ENCODE measurements at regions not wholly inside any gene's neighbourhood (a gene's known extent, or its start where the extent isn't known, plus 50 kb on each side); places are given as distances from the start of the nearest gene placed in this dataset.

- Histone ChIP-seq H3K27ac (ENCODE audit: insufficient read depth, low read length) (no peak overlapping the region), H3K36me3 (ENCODE audit: control insufficient read depth, insufficient read depth, low read length) (no peaks in the 10 kb centered on the region), H3K27me3 (ENCODE audit: control insufficient read depth, insufficient read depth, low read length) (no peaks in the 10 kb centered on the region), H3K4me3 (replicated peaks in 1 of 4; ENCODE audit: control extremely low read depth in 1 of 4, insufficient read depth in 1 of 4, low read depth in 3 of 4, low read length in 4 of 4) (no peak overlapping the region), H3K9ac (ENCODE audit: insufficient read depth, low read length) (no peak overlapping the region), H4K20me1 (ENCODE audit: control insufficient read depth, extremely low read depth, insufficient read depth, low read length) (no peaks in the 10 kb centered on the region), H3K4me1 (ENCODE audit: control insufficient read depth, extremely low read depth, insufficient read depth, low read length) (no peaks in the 10 kb centered on the region), H3K9me3 (ENCODE audit: control insufficient read depth, insufficient read depth, low read depth, low read length) (no peaks in the 10 kb centered on the region), H3K4me2 (ENCODE audit: extremely low read depth, insufficient read depth, low read length) (no peak overlapping the region), H2AFZ (ENCODE audit: low read length) (no peak overlapping the region), H3K79me2 (ENCODE audit: control insufficient read depth, insufficient read depth, low read length) (no peaks in the 10 kb centered on the region)
- DNase-seq (ENCODE audit: low read depth in 2 of 2) = no peak
- TF ChIP-seq, protein P1, sequence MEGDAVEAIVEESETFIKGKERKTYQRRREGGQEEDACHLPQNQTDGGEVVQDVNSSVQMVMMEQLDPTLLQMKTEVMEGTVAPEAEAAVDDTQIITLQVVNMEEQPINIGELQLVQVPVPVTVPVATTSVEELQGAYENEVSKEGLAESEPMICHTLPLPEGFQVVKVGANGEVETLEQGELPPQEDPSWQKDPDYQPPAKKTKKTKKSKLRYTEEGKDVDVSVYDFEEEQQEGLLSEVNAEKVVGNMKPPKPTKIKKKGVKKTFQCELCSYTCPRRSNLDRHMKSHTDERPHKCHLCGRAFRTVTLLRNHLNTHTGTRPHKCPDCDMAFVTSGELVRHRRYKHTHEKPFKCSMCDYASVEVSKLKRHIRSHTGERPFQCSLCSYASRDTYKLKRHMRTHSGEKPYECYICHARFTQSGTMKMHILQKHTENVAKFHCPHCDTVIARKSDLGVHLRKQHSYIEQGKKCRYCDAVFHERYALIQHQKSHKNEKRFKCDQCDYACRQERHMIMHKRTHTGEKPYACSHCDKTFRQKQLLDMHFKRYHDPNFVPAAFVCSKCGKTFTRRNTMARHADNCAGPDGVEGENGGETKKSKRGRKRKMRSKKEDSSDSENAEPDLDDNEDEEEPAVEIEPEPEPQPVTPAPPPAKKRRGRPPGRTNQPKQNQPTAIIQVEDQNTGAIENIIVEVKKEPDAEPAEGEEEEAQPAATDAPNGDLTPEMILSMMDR (conservative IDR thresholded peaks at IDR 0.05 in 1 of 2, IDR thresholded peaks at IDR 0.05 in 1 of 2; ENCODE audit: low read depth in 1 of 2, low read length in 2 of 2) = no peak
- no peak for TF ChIP-seq EZH2 (IDR thresholded peaks at IDR 0.05; ENCODE audit: low read length, missing control alignments)
Observed at GRCh38 chr12:40559865-40560264, 132.4 kb upstream of the CNTN1 start.

DNA sequence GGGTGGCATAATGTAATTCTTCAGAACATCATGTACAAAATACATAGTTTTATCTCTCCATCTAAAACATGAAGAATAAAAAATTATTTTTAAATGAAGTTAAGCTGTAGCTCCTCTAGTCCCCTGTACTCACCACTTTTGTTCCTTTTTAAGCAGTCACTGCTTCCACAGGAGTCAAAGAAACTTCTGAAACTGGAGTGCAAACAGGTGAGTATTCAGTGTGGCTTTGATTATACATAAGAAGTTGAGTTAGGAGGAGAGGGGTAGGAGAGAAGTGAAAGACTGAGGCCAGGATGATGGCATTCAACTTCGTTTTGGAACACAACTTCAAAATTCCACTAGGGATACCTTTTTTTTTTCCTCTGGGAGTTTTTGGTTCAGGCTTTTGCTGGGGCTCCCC lies 131.4 kb upstream of the CNTN1 start:
- Histone ChIP-seq H3K4me3 (replicated peaks in 1 of 4; ENCODE audit: control extremely low read depth in 1 of 4, insufficient read depth in 1 of 4, low read depth in 3 of 4, low read length in 4 of 4) (no peak overlapping the region), H3K27ac (ENCODE audit: insufficient read depth, low read length) (no peak overlapping the region), H3K27me3 (ENCODE audit: control insufficient read depth, insufficient read depth, low read length) (no peaks in the 10 kb centered on the region), H3K4me1 (ENCODE audit: control insufficient read depth, extremely low read depth, insufficient read depth, low read length) (no peaks in the 10 kb centered on the region), H3K9me3 (ENCODE audit: control insufficient read depth, insufficient read depth, low read depth, low read length) (no peaks in the 10 kb centered on the region), H3K79me2 (ENCODE audit: control insufficient read depth, insufficient read depth, low read length) (no peaks in the 10 kb centered on the region), H3K36me3 (ENCODE audit: control insufficient read depth, insufficient read depth, low read length) (no peaks in the 10 kb centered on the region), H2AFZ (ENCODE audit: low read length) (no peak overlapping the region), H3K9ac (ENCODE audit: insufficient read depth, low read length) (no peak overlapping the region), H4K20me1 (ENCODE audit: control insufficient read depth, extremely low read depth, insufficient read depth, low read length) (no peaks in the 10 kb centered on the region), H3K4me2 (ENCODE audit: extremely low read depth, insufficient read depth, low read length) (no peak overlapping the region)
- TF ChIP-seq, protein P1 (conservative IDR thresholded peaks at IDR 0.05 in 1 of 2, IDR thresholded peaks at IDR 0.05 in 1 of 2; ENCODE audit: low read depth in 1 of 2, low read length in 2 of 2) = no peak
- TF ChIP-seq EZH2 (IDR thresholded peaks at IDR 0.05; ENCODE audit: low read length, missing control alignments) = no peak
- DNase-seq (ENCODE audit: low read depth in 2 of 2) = no peak

- no peaks in the 10 kb centered on the region for H3K36me3 ChIP-seq (ENCODE audit: control insufficient read depth, insufficient read depth, low read length)
- H3K27me3 ChIP-seq (ENCODE audit: control insufficient read depth, insufficient read depth, low read length) = no peaks in the 10 kb centered on the region
- H3K4me1 ChIP-seq (ENCODE audit: control insufficient read depth, extremely low read depth, insufficient read depth, low read length) = no peaks in the 10 kb centered on the region
- H3K27ac ChIP-seq (ENCODE audit: insufficient read depth, low read length) = no peak overlapping the region
- no peak for TF ChIP-seq EZH2 (IDR thresholded peaks at IDR 0.05; ENCODE audit: low read length, missing control alignments)
- TF ChIP-seq, protein P1 (conservative IDR thresholded peaks at IDR 0.05 in 1 of 2, IDR thresholded peaks at IDR 0.05 in 1 of 2; ENCODE audit: low read depth in 1 of 2, low read length in 2 of 2) = no peak
- H3K79me2 ChIP-seq (ENCODE audit: control insufficient read depth, insufficient read depth, low read length) = no peaks in the 10 kb centered on the region
- no peak overlapping the region for H3K4me3 ChIP-seq (replicated peaks in 1 of 4; ENCODE audit: control extremely low read depth in 1 of 4, insufficient read depth in 1 of 4, low read depth in 3 of 4, low read length in 4 of 4)
- no peaks in the 10 kb centered on the region for H3K9me3 ChIP-seq (ENCODE audit: control insufficient read depth, insufficient read depth, low read depth, low read length)
- no peak overlapping the region for H2AFZ ChIP-seq (ENCODE audit: low read length)
- H3K9ac ChIP-seq (ENCODE audit: insufficient read depth, low read length) = no peak overlapping the region
- no peaks in the 10 kb centered on the region for H4K20me1 ChIP-seq (ENCODE audit: control insufficient read depth, extremely low read depth, insufficient read depth, low read length)
- no peak for DNase-seq (ENCODE audit: low read depth in 2 of 2)
- no peak overlapping the region for H3K4me2 ChIP-seq (ENCODE audit: extremely low read depth, insufficient read depth, low read length)
Observed at GRCh38 chr12:40561395-40561966, 130.8 kb upstream of the CNTN1 start.
